Retinal pigment epithelial cell (primary cell): ENCODE measurements at regions not wholly inside any gene's neighbourhood (a gene's known extent, or its start where the extent isn't known, plus 50 kb on each side); places are given as distances from the start of the nearest gene placed in this dataset.

Source experiments
- DNase-seq: peaks from one replicate; pipeline ENCODE4 v3.0.0-alpha.2; 2010; ENCODE audit warnings: low read depth
- H3K4me3 ChIP-seq: 2 replicates; pipeline ENCODE4 v1.5.1; 2011; ENCODE audit warnings: mild to moderate bottlenecking, low read length, control low read depth, moderate library complexity
- TF ChIP-seq, protein P1 (sequence below): conservative IDR thresholded peaks from 2 replicates; pipeline ENCODE4 v1.5.1; 2011; ENCODE audit warnings: low read depth, low read length, control low read depth, inconsistent platforms

GRCh38 chr2:181235683-181236459, 221.3 kb upstream of the ITGA4 start:
- no peak for DNase-seq
- TF ChIP-seq, protein P1, sequence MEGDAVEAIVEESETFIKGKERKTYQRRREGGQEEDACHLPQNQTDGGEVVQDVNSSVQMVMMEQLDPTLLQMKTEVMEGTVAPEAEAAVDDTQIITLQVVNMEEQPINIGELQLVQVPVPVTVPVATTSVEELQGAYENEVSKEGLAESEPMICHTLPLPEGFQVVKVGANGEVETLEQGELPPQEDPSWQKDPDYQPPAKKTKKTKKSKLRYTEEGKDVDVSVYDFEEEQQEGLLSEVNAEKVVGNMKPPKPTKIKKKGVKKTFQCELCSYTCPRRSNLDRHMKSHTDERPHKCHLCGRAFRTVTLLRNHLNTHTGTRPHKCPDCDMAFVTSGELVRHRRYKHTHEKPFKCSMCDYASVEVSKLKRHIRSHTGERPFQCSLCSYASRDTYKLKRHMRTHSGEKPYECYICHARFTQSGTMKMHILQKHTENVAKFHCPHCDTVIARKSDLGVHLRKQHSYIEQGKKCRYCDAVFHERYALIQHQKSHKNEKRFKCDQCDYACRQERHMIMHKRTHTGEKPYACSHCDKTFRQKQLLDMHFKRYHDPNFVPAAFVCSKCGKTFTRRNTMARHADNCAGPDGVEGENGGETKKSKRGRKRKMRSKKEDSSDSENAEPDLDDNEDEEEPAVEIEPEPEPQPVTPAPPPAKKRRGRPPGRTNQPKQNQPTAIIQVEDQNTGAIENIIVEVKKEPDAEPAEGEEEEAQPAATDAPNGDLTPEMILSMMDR = no peak
- H3K4me3 ChIP-seq = no peak overlapping the region

- TF ChIP-seq, protein P1 = peak; percentile 15
- no peak overlapping the region for H3K4me3 ChIP-seq
- DNase-seq = no peak
Measured at GRCh38 chr2:181239201-181239799, 217.9 kb upstream of the ITGA4 start.

- DNase-seq = no peak
- no peak overlapping the region for H3K4me3 ChIP-seq
- TF ChIP-seq, protein P1 = no peak
Measured at GRCh38 chr2:181240844-181241243, 216.3 kb upstream of the ITGA4 start.

GRCh38 chr2:181241366-181241765, 215.8 kb upstream of the ITGA4 start:
- DNase-seq = no peak
- no peak overlapping the region for H3K4me3 ChIP-seq
- TF ChIP-seq, protein P1 = no peak

- TF ChIP-seq, protein P1 = no peak
- DNase-seq = no peak
- no peak overlapping the region for H3K4me3 ChIP-seq
Measured at GRCh38 chr2:181241797-181242196, 215.4 kb upstream of the ITGA4 start.

DNA sequence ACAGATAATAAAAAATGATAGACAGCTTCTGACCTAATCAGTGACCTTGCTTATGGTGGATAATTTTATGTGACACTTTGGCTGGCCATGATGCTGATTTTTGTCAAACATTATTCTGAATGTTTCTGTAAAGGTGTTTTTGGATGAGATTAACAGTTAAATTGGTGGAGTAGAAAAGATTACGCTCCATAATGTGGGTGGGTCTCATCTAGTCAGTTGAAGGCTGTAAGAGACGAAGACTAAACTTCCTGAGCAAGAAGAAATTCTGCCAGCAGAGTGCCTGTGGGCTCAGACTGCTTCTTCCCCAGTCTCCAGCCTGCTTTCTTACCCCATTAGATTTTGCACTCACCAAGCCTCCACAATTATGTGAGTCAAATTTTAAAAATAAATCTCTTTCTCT, 214.9 kb upstream of the ITGA4 start:
- no peak overlapping the region for H3K4me3 ChIP-seq
- TF ChIP-seq, protein P1 = no peak
- DNase-seq = no peak

DNA sequence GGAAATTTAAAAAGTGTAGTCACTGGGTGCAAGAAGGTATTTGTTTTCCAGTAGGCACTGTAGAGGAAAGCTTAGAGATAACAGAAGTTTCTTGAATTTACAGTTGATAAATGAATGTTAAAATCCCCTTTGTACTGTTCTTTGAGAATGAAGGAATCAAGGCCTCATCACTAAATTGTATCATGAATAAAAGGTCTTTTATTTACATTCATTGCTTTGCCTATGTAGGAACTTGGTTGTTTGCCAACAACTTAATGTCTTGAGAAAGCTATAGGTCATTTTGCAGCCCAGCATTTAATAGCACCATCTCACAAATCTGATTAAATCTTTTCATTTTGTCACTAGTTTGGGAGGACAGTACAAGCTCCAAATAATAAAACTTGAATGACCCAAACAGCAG, 213.9 kb upstream of the ITGA4 start:
- TF ChIP-seq, protein P1 = no peak
- no peak for DNase-seq

More for the DNA sequence above, 213.9 kb upstream of the ITGA4 start:
- H3K4me3 ChIP-seq = no peak overlapping the region
